ENCODE measurements at regions not wholly inside any gene's neighbourhood (a gene's known extent, or its start where the extent isn't known, plus 50 kb on each side); places are given as distances from the start of the nearest gene placed in this dataset.

GRCh38 chr3:522888-523287 lies 326.3 kb downstream of the CHL1 start:
- Histone ChIP-seq H3K4ac (replicated peaks; ENCODE audit: insufficient read length, low read depth, low read length) (no peak overlapping the region), H2AK5ac (ENCODE audit: low read depth, low read length) (no peak overlapping the region), H4K8ac (ENCODE audit: extremely low read depth, insufficient read depth, low read length) (no peak overlapping the region), H3K27ac (ENCODE audit: low read depth, low read length) (no peak overlapping the region), H2BK15ac (ENCODE audit: low read length) (no peak overlapping the region), H3K9ac (replicated peaks in 1 of 4; ENCODE audit: extremely low read depth in 1 of 4, low read depth in 3 of 4, low read length in 3 of 4) (no peak overlapping the region), H2BK5ac (ENCODE audit: low read depth, low read length) (no peak overlapping the region), H3K23me2 (ENCODE audit: low read depth, low read length) (no peaks in the 10 kb centered on the region), H3K23ac (ENCODE audit: insufficient read length) (no peak overlapping the region), H2AFZ (ENCODE audit: low read length) (no peak overlapping the region), H4K5ac (ENCODE audit: insufficient read length, low read depth, low read length) (no peak overlapping the region), H3K4me2 (ENCODE audit: insufficient read depth in 1 of 2, low read depth in 2 of 2, low read length in 2 of 2) (no peak overlapping the region), H4K91ac (replicated peaks; ENCODE audit: insufficient read length, low read length) (no peak overlapping the region), H3K56ac (replicated peaks; ENCODE audit: insufficient read length, low read depth, low read length) (no peak overlapping the region), H4K20me1 (replicated peaks in 1 of 2; ENCODE audit: control insufficient read depth in 1 of 2, insufficient read depth in 2 of 2, low read length in 2 of 2) (no peaks in the 10 kb centered on the region), H3K18ac (ENCODE audit: extremely low read depth, low read length) (no peak overlapping the region), H2BK120ac (replicated peaks; ENCODE audit: low read depth, low read length) (no peak overlapping the region), H2BK12ac (ENCODE audit: low read depth, low read length) (no peak overlapping the region), H2BK20ac (ENCODE audit: low read length) (no peak overlapping the region), H3K79me2 (ENCODE audit: control insufficient read depth in 1 of 2, insufficient read depth in 2 of 2, low read length in 2 of 2) (no peaks in the 10 kb centered on the region), H3K79me1 (ENCODE audit: low read depth, low read length) (no peaks in the 10 kb centered on the region), H3K27me3 (replicated peaks in 1 of 4; ENCODE audit: control insufficient read depth in 3 of 4, extremely low read depth in 1 of 4, insufficient read depth in 3 of 4, low read length in 3 of 4) (no peaks in the 10 kb centered on the region), H3K4me1 (replicated peaks in 1 of 4; ENCODE audit: control insufficient read depth in 3 of 4, insufficient read depth in 4 of 4, low read length in 3 of 4) (no peaks in the 10 kb centered on the region), H3K36me3 (ENCODE audit: control insufficient read depth in 2 of 4, insufficient read depth in 4 of 4, low read length in 3 of 4) (no peaks in the 10 kb centered on the region), H3K9me3 (ENCODE audit: insufficient read depth in 2 of 2, low read depth in 1 of 2, low read length in 1 of 2) (no peaks in the 10 kb centered on the region), H3K4me3 (ENCODE audit: extremely low read depth in 1 of 4, insufficient read depth in 2 of 4, low read depth in 3 of 4, low read length in 4 of 4) (no peak overlapping the region), H3K14ac (ENCODE audit: insufficient read length) (no peak overlapping the region)
- no peak for DNase-seq (ENCODE audit: low read depth in 1 of 2, low spot score in 2 of 2)
- 91% methylated on average over 4 of the region's 4 CpGs; no CpG with 5 or more reads in 1 of the 2 experiments for WGBS, 2 experiments (ENCODE audit: extremely low coverage in 1 of 2, insufficient coverage in 1 of 2, insufficient read length in 1 of 2, insufficient replicate concordance in 2 of 2, low coverage in 1 of 2, low lambda C conversion rate in 2 of 2, missing lambda C conversion rate in 1 of 2)
- ChIA-PET POLR2A (ENCODE audit: partially characterized antibody) (no interaction called here), CTCF (ENCODE audit: partially characterized antibody) (no interaction called here)
- FAIRE-seq, result no peak
- no peak for TF ChIP-seq TAF1 (IDR thresholded peaks at IDR 0.05; ENCODE audit: low read depth, low read length)
- no peak for TF ChIP-seq SAP30 (IDR thresholded peaks at IDR 0.05; ENCODE audit: insufficient read depth, insufficient replicate concordance, low read length)

Data from H1 (cell line).